SIG-M5 treated with dmso at 0.1 percent for 504 hours (cell line): ENCODE measurements at regions not wholly inside any gene's neighbourhood (a gene's known extent, or its start where the extent isn't known, plus 50 kb on each side); places are given as distances from the start of the nearest gene placed in this dataset.
A peak's percentile ranks its signal among the peaks of the same experiment; 100 is the strongest.

Experiments
- DNase-seq: peaks from one replicate; lab custom pipeline; 2025; ENCODE audit not compliant: unreplicated experiment; lab: John Stamatoyannopoulos, UW

GRCh38 chr3:135310317-135310716 lies 515.3 kb downstream of the EPHB1 start:
- DNase-seq = no peak

GRCh38 chr3:135311699-135312098 lies 516.6 kb downstream of the EPHB1 start:
- peak; percentile 1 for DNase-seq

- DNase-seq = no peak
These were observed 519.2 kb downstream of the EPHB1 start for GRCh38 chr3:135314237-135314636.

GRCh38 chr3:135324301-135324700 lies 529.2 kb downstream of the EPHB1 start:
- DNase-seq = no peak

- DNase-seq = no peak
These were observed 530.0 kb downstream of the EPHB1 start for GRCh38 chr3:135325096-135325495.

GRCh38 chr3:135325726-135326235 lies 530.7 kb downstream of the EPHB1 start:
- DNase-seq = no peak

GRCh38 chr3:135326851-135327250 lies 531.8 kb downstream of the EPHB1 start:
- DNase-seq = no peak

GRCh38 chr3:135328036-135328435 lies 533.0 kb downstream of the EPHB1 start:
- DNase-seq = no peak

GRCh38 chr3:135329479-135329878 lies 534.4 kb downstream of the EPHB1 start:
- no peak for DNase-seq

- DNase-seq = no peak
These were observed 542.1 kb downstream of the EPHB1 start for GRCh38 chr3:135337192-135337591.

- DNase-seq = no peak
These were observed 553.6 kb downstream of the EPHB1 start for GRCh38 chr3:135348690-135349089.

GRCh38 chr3:135349254-135349948 lies 554.3 kb downstream of the EPHB1 start:
- DNase-seq = no peak

- DNase-seq = no peak
These were observed 557.2 kb downstream of the EPHB1 start for GRCh38 chr3:135352213-135352612.

- no peak for DNase-seq
These were observed 567.8 kb downstream of the EPHB1 start for GRCh38 chr3:135362889-135363288.

GRCh38 chr3:135364676-135365075 lies 569.6 kb downstream of the EPHB1 start:
- DNase-seq = no peak

- DNase-seq = no peak
These were observed 571.8 kb downstream of the EPHB1 start for GRCh38 chr3:135366816-135367215.

- DNase-seq = no peak
These were observed 573.3 kb downstream of the EPHB1 start for GRCh38 chr3:135368316-135368715.

GRCh38 chr3:135368781-135369180 lies 573.7 kb downstream of the EPHB1 start:
- no peak for DNase-seq

- no peak for DNase-seq
These were observed 579.5 kb downstream of the EPHB1 start for GRCh38 chr3:135374571-135374970.

- DNase-seq = no peak
These were observed 583.3 kb upstream of the PPP2R3A start for GRCh38 chr3:135382188-135382587.

GRCh38 chr3:135382621-135383020 lies 582.9 kb upstream of the PPP2R3A start:
- DNase-seq = no peak

GRCh38 chr3:135383301-135383700 lies 582.2 kb upstream of the PPP2R3A start:
- DNase-seq = no peak

GRCh38 chr3:135392151-135392550 lies 573.4 kb upstream of the PPP2R3A start:
- DNase-seq = no peak
